SK-N-SH (cell line): ENCODE measurements at regions not wholly inside any gene's neighbourhood (a gene's known extent, or its start where the extent isn't known, plus 50 kb on each side); places are given as distances from the start of the nearest gene placed in this dataset.

Experiments
- CTCF ChIP-seq: fragments of 200-600 bp; sonication (generic); IDR thresholded peaks from 2 replicates; pipeline ENCODE4 v1.6.1; 2017; ENCODE audit warnings: antibody characterized with exemption, mild to moderate bottlenecking, moderate library complexity
- TF ChIP-seq, protein P1 (sequence below): IDR thresholded peaks from 2 replicates; pipeline ENCODE4; 2012

GRCh38 chr22:27159016-27159415, 501.6 kb downstream of the MIAT start:
- TF ChIP-seq CTCF, result no peak
- TF ChIP-seq, protein P1, sequence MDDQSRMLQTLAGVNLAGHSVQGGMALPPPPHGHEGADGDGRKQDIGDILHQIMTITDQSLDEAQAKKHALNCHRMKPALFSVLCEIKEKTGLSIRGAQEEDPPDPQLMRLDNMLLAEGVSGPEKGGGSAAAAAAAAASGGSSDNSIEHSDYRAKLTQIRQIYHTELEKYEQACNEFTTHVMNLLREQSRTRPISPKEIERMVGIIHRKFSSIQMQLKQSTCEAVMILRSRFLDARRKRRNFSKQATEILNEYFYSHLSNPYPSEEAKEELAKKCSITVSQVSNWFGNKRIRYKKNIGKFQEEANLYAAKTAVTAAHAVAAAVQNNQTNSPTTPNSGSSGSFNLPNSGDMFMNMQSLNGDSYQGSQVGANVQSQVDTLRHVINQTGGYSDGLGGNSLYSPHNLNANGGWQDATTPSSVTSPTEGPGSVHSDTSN, result no peak
